Mesenchymal stem cell (in vitro differentiated cells and primary cell): ENCODE measurements at regions not wholly inside any gene's neighbourhood (a gene's known extent, or its start where the extent isn't known, plus 50 kb on each side); places are given as distances from the start of the nearest gene placed in this dataset.

ENCODE experiments used
- DNase-seq: peaks from one replicate; pipeline ENCODE4 v3.0.0-alpha.2; 2013
- H2AFZ ChIP-seq: one replicate; pipeline ENCODE4 v1.6.1; 2013; ENCODE audit warnings: low read depth, mild to moderate bottlenecking, control low read depth, inconsistent platforms, low read length, moderate library complexity
- H2AK5ac ChIP-seq: 2 replicates; pipeline ENCODE4 v1.6.1; 2013; ENCODE audit warnings: low read length, moderate library complexity, mild to moderate bottlenecking, inconsistent platforms; ENCODE audit not compliant: severe bottlenecking
- H2BK120ac ChIP-seq: one replicate; pipeline ENCODE4 v1.6.1; 2013; ENCODE audit warnings: low read depth, mild to moderate bottlenecking, inconsistent platforms, low read length, moderate library complexity
- H2BK12ac ChIP-seq, 2 experiments: one replicate each; pipeline ENCODE4 v1.6.1; 2013; ENCODE audit warnings: inconsistent platforms in 2 of 2, low read length in 2 of 2, mild to moderate bottlenecking in 2 of 2, moderate library complexity in 2 of 2, control low read depth in 1 of 2
- H2BK15ac ChIP-seq: one replicate; pipeline ENCODE4 v1.6.1; 2013; ENCODE audit warnings: mild to moderate bottlenecking, low read depth, inconsistent platforms; ENCODE audit not compliant: poor library complexity, severe bottlenecking
- H2BK5ac ChIP-seq: 2 replicates; pipeline ENCODE4 v1.6.1; 2013; ENCODE audit warnings: low read depth, mild to moderate bottlenecking, low read length, control low read depth, inconsistent platforms; ENCODE audit not compliant: poor library complexity, severe bottlenecking
- H3K14ac ChIP-seq, 2 experiments: one replicate each; pipeline ENCODE4 v1.6.1; 2013; ENCODE audit warnings: inconsistent platforms in 2 of 2, low read length in 2 of 2, control low read depth in 1 of 2, mild to moderate bottlenecking in 1 of 2, moderate library complexity in 1 of 2
- H3K18ac ChIP-seq, 2 experiments: one replicate each; pipeline ENCODE4 v1.6.1; 2013; ENCODE audit warnings: inconsistent platforms in 2 of 2, low read length in 2 of 2, control low read depth in 1 of 2, low read depth in 1 of 2, mild to moderate bottlenecking in 1 of 2
- H3K23ac ChIP-seq, 2 experiments: one replicate each; pipeline ENCODE4 v1.6.1; 2013; ENCODE audit warnings: inconsistent platforms in 2 of 2, low read length in 2 of 2, mild to moderate bottlenecking in 2 of 2, moderate library complexity in 2 of 2, control low read depth in 1 of 2
- H3K27ac ChIP-seq: 2 replicates; pipeline ENCODE4 v1.5.1; 2013; ENCODE audit warnings: mild to moderate bottlenecking, moderate library complexity, low read length, control low read depth, inconsistent platforms; ENCODE audit not compliant: poor library complexity, severe bottlenecking
- H3K27me3 ChIP-seq, 2 experiments: 2 replicates each; pipeline versions ENCODE4 v1.6.1 to v1.7.0; 2013; ENCODE audit warnings: low read length in 2 of 2, mild to moderate bottlenecking in 2 of 2, moderate library complexity in 2 of 2, control low read depth in 1 of 2, inconsistent platforms in 1 of 2; ENCODE audit not compliant: control insufficient read depth in 1 of 2, insufficient read depth in 1 of 2
- H3K36me3 ChIP-seq, 2 experiments: 2 replicates each; pipeline versions ENCODE4 v1.6.1 to v1.7.0; 2013; ENCODE audit warnings: low read length in 2 of 2, control low read depth in 1 of 2, inconsistent platforms in 1 of 2, low read depth in 1 of 2, mild to moderate bottlenecking in 1 of 2; ENCODE audit not compliant: insufficient read depth in 2 of 2, control insufficient read depth in 1 of 2
- H3K4ac ChIP-seq, 2 experiments: one replicate each; pipeline ENCODE4 v1.6.1; 2013; ENCODE audit warnings: inconsistent platforms in 2 of 2, low read length in 2 of 2, mild to moderate bottlenecking in 2 of 2, moderate library complexity in 2 of 2, control low read depth in 1 of 2, low read depth in 1 of 2
- H3K4me1 ChIP-seq: 2 replicates; pipeline ENCODE4 v1.6.1; 2013; ENCODE audit warnings: low read depth, low read length, control low read depth; ENCODE audit not compliant: control insufficient read depth, insufficient read depth
- H3K4me2 ChIP-seq: 2 replicates; pipeline ENCODE4 v1.6.1; 2013; ENCODE audit warnings: low read length, mild to moderate bottlenecking, inconsistent platforms; ENCODE audit not compliant: poor library complexity, severe bottlenecking
- H3K4me3 ChIP-seq, 2 experiments: 2 replicates each; pipeline versions ENCODE4 v1.5.1 to v1.7.0; 2013; ENCODE audit warnings: low read length in 2 of 2, mild to moderate bottlenecking in 2 of 2, control low read depth in 1 of 2, low read depth in 1 of 2; ENCODE audit not compliant: insufficient read depth in 1 of 2
- H3K79me1 ChIP-seq: replicated peaks from 2 replicates; pipeline ENCODE4 v1.6.1; 2013; ENCODE audit warnings: mild to moderate bottlenecking, control low read depth, low read length, inconsistent platforms; ENCODE audit not compliant: poor library complexity, severe bottlenecking
- H3K9ac ChIP-seq: 2 replicates; pipeline ENCODE4 v1.7.0; 2013; ENCODE audit warnings: mild to moderate bottlenecking, low read length, moderate library complexity
- H3K9me3 ChIP-seq: 2 replicates; pipeline ENCODE4 v1.7.0; 2013; ENCODE audit warnings: mild to moderate bottlenecking, low read length; ENCODE audit not compliant: control insufficient read depth
- H4K8ac ChIP-seq: one replicate; pipeline ENCODE4 v1.6.1; 2013; ENCODE audit warnings: inconsistent platforms, mild to moderate bottlenecking, low read length, moderate library complexity
- H4K91ac ChIP-seq: one replicate; pipeline ENCODE4 v1.6.1; 2013; ENCODE audit warnings: mild to moderate bottlenecking, low read length, inconsistent platforms
- WGBS: methylation state at CpG from one replicate; pipeline ENCODE4 v1.1.7; 2013; ENCODE audit warnings: mixed read lengths; 5-methylcytosine and 5-hydroxymethylcytosine counted together

DNA sequence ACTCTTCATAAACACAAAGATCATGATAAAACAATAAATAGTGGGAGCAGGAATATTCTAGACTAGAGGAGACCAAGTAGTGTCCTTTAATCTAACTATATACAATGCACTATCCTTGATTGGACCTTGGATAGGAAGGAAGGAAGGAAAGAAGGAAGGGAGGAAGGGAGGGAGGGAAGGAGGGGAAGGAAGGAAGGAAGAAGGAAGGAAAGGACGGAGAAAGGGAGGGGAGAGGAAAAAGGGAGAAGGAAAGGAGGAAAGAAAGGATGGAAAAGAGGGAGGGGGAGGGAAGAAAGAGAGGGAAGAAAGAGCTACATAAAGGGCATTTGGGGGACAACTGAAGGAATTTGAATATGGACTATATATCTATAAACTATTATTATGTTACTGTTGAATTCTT lies 95.0 kb upstream of the SMARCAD1 start:
- WGBS = 53% methylated on average over 1 of the region's 1 CpG
- DNase-seq = no peak
- H4K8ac ChIP-seq = no peak overlapping the region
- H3K36me3 ChIP-seq = no peaks in the 10 kb centered on the region
- no peak overlapping the region for H3K14ac ChIP-seq
- no peak overlapping the region for H3K27ac ChIP-seq
- H3K9ac ChIP-seq = no peak overlapping the region
- H3K23ac ChIP-seq = no peak overlapping the region
- H2BK15ac ChIP-seq = no peak overlapping the region
- no peak overlapping the region for H3K4ac ChIP-seq
- H3K4me3 ChIP-seq = no peak overlapping the region
- no peak overlapping the region for H4K91ac ChIP-seq
- no peak overlapping the region for H2AFZ ChIP-seq
- H2BK5ac ChIP-seq = no peak overlapping the region
- no peak overlapping the region for H2BK12ac ChIP-seq
- H3K27me3 ChIP-seq = no peaks in the 10 kb centered on the region
- H3K4me1 ChIP-seq = no peaks in the 10 kb centered on the region
- H3K18ac ChIP-seq = no peak overlapping the region
- no peak overlapping the region for H3K4me2 ChIP-seq
- no peaks in the 10 kb centered on the region for H3K79me1 ChIP-seq
- H2BK120ac ChIP-seq = no peak overlapping the region
- H2AK5ac ChIP-seq = no peak overlapping the region
- H3K9me3 ChIP-seq = no peaks in the 10 kb centered on the region

DNA sequence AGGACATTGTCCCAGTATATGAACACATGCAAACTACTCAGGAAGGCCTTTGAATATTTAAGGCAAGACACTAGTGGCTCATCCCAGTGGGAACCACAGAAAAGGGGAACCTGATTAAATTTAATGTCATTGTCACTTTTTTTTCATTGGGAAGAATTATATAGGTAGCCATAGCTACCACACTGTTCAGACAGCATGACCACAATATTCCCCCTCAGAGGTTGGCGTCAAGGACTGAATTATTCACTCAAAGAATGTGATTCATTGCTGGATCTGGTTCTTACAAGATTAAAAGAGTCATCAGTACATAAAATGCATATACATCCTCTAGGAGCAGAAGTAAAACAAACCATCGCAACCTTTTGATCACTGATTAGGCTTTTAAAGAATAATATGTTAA lies 92.0 kb upstream of the SMARCAD1 start:
- Histone ChIP-seq H4K91ac (no peak overlapping the region), H3K9me3 (no peaks in the 10 kb centered on the region), H3K4me3 (no peak overlapping the region), H3K18ac (no peak overlapping the region), H3K9ac (no peak overlapping the region), H3K4me1 (no peaks in the 10 kb centered on the region), H3K79me1 (no peaks in the 10 kb centered on the region), H4K8ac (no peak overlapping the region), H3K27ac (no peak overlapping the region), H2BK5ac (no peak overlapping the region), H3K4me2 (no peak overlapping the region), H3K4ac (no peak overlapping the region), H3K23ac (no peak overlapping the region), H2AK5ac (no peak overlapping the region), H3K14ac (no peak overlapping the region), H2AFZ (no peak overlapping the region), H3K36me3 (no peaks in the 10 kb centered on the region), H3K27me3 (no peaks in the 10 kb centered on the region), H2BK120ac (no peak overlapping the region), H2BK12ac (no peak overlapping the region), H2BK15ac (no peak overlapping the region)
- no peak for DNase-seq
- no CpG with 5 or more reads among the region's 2 CpGs for WGBS

- Histone ChIP-seq H2AFZ (no peak overlapping the region), H2BK120ac (no peak overlapping the region), H3K23ac (no peak overlapping the region), H3K4me3 (no peak overlapping the region), H3K18ac (no peak overlapping the region), H3K9me3 (no peaks in the 10 kb centered on the region), H4K8ac (no peak overlapping the region), H3K36me3 (no peaks in the 10 kb centered on the region), H3K9ac (no peak overlapping the region), H2BK15ac (no peak overlapping the region), H3K79me1 (no peaks in the 10 kb centered on the region), H3K4me1 (no peaks in the 10 kb centered on the region), H3K27me3 (no peaks in the 10 kb centered on the region), H3K27ac (no peak overlapping the region), H3K4me2 (no peak overlapping the region), H3K4ac (no peak overlapping the region), H2AK5ac (no peak overlapping the region), H2BK12ac (no peak overlapping the region), H3K14ac (no peak overlapping the region), H4K91ac (no peak overlapping the region), H2BK5ac (no peak overlapping the region)
- DNase-seq = no peak
- no CpG with 5 or more reads among the region's 2 CpGs for WGBS
These were observed 90.8 kb upstream of the SMARCAD1 start for GRCh38 chr4:94116842-94117241.

DNA sequence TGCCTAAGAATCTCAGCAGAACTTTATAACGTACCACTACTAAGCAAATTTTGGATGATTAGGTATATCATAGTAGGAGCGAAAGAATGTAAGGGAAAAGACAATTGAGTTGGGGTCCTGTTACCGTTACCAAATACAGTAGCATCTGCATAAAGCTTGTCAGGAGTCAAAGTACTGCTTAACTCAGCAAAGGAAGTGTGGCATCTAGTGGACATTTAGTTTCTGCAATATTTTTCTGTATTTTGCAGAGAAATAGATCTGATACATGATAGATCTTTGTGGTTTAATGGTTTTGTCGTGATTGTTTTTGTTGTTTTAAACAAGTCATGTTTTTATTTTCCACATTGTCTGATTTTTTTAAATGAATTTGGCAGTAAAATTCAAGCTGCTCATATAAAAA lies 81.0 kb upstream of the SMARCAD1 start:
- Histone ChIP-seq H4K8ac (no peak overlapping the region), H2AFZ (no peak overlapping the region), H2BK5ac (no peak overlapping the region), H2BK12ac (no peak overlapping the region), H3K9me3 (no peaks in the 10 kb centered on the region), H3K4ac (no peak overlapping the region), H3K27me3 (no peaks in the 10 kb centered on the region), H3K14ac (no peak overlapping the region), H3K4me3 (no peak overlapping the region), H2AK5ac (no peak overlapping the region), H3K23ac (no peak overlapping the region), H3K27ac (no peak overlapping the region), H3K79me1 (no peaks in the 10 kb centered on the region), H3K4me2 (no peak overlapping the region), H2BK120ac (no peak overlapping the region), H2BK15ac (no peak overlapping the region), H4K91ac (no peak overlapping the region), H3K9ac (no peak overlapping the region), H3K18ac (no peak overlapping the region), H3K4me1 (no peaks in the 10 kb centered on the region), H3K36me3 (no peaks in the 10 kb centered on the region)
- WGBS = 52% methylated on average over 3 of the region's 4 CpGs
- DNase-seq = no peak
